ENCODE measurements at regions not wholly inside any gene's neighbourhood (a gene's known extent, or its start where the extent isn't known, plus 50 kb on each side); places are given as distances from the start of the nearest gene placed in this dataset.
A peak's percentile ranks its signal among the peaks of the same experiment; 100 is the strongest.
"Not testable (repeated sequence)": the region's sequence is repeated elsewhere in the genome, so short reads cannot be mapped to it uniquely, and the experiment has no call there.

GRCh38 chr10:43994539-43994938 lies 345.9 kb upstream of the ZNF32 start:
- DNase-seq, result no peak

- not testable (repeated sequence) for DNase-seq
These were observed 344.1 kb upstream of the ZNF32 start for GRCh38 chr10:43992816-43993215.

GRCh38 chr10:43986374-43986773 lies 337.7 kb upstream of the ZNF32 start:
- no peak for DNase-seq

- no peak for DNase-seq
These were observed 337.3 kb upstream of the ZNF32 start for GRCh38 chr10:43985941-43986340.

- DNase-seq, result no peak
These were observed 335.2 kb upstream of the ZNF32 start for GRCh38 chr10:43983856-43984271.

- no peak for DNase-seq
These were observed 334.7 kb upstream of the ZNF32 start for GRCh38 chr10:43983405-43983804.

GRCh38 chr10:43982250-43982649 lies 333.6 kb upstream of the ZNF32 start:
- DNase-seq, result no peak

- no peak for DNase-seq
These were observed 333.0 kb upstream of the ZNF32 start for GRCh38 chr10:43981696-43982095.

- DNase-seq, result peak; percentile 50 to 72 (median 72)
These were observed 332.6 kb upstream of the ZNF32 start for GRCh38 chr10:43981232-43981631.

GRCh38 chr10:43980715-43981114 lies 332.0 kb upstream of the ZNF32 start:
- DNase-seq, result no peak

GRCh38 chr10:43980313-43980712 lies 331.6 kb upstream of the ZNF32 start:
- DNase-seq, result no peak

- DNase-seq, result no peak
These were observed 330.9 kb upstream of the ZNF32 start for GRCh38 chr10:43979551-43979950.

GRCh38 chr10:43978936-43979335 lies 330.3 kb upstream of the ZNF32 start:
- no peak for DNase-seq

GRCh38 chr10:43978091-43978490 lies 329.4 kb upstream of the ZNF32 start:
- DNase-seq, result peak; percentile 16 to 48 (median 36)

GRCh38 chr10:43976292-43976691 lies 327.6 kb upstream of the ZNF32 start:
- no peak for DNase-seq

- no peak for DNase-seq
These were observed 325.1 kb upstream of the ZNF32 start for GRCh38 chr10:43973801-43974200.

- DNase-seq, result no peak
These were observed 324.4 kb upstream of the ZNF32 start for GRCh38 chr10:43972976-43973647.

- no peak for DNase-seq
These were observed 323.3 kb upstream of the ZNF32 start for GRCh38 chr10:43971981-43972380.

GRCh38 chr10:43971306-43971705 lies 322.6 kb upstream of the ZNF32 start:
- no peak for DNase-seq

GRCh38 chr10:43970717-43971116 lies 322.0 kb upstream of the ZNF32 start:
- no peak for DNase-seq

GRCh38 chr10:43970018-43970698 lies 321.5 kb upstream of the ZNF32 start:
- DNase-seq, result no peak

- no peak for DNase-seq
These were observed 320.8 kb upstream of the ZNF32 start for GRCh38 chr10:43969506-43969905.

GRCh38 chr10:43968961-43969360 lies 320.3 kb upstream of the ZNF32 start:
- no peak for DNase-seq

GRCh38 chr10:43968076-43968475 lies 319.4 kb upstream of the ZNF32 start:
- DNase-seq, result no peak

GRCh38 chr10:43966571-43966965 lies 317.9 kb upstream of the ZNF32 start:
- DNase-seq, result no peak
